ENCODE measurements at regions not wholly inside any gene's neighbourhood (a gene's known extent, or its start where the extent isn't known, plus 50 kb on each side); places are given as distances from the start of the nearest gene placed in this dataset.

DNA sequence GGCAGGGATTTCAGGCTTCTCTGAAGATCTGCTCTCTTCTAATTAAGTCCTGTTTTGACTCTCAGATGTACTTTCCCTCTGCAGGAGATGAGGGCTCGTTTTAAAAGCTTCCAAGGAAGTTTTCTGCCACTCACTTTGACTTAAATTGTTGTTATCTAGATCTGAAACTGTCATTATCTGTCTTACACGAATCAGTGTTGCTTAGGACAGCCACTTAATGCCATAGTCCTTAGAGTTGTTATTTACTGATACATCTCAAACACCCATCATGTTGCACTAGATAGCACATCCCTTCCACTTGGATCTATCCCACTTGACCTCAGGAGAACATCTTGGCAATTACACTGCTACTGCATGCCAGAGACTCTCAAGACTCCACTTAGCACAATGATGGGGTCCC is 86.9 kb upstream of the FAT3 start:
- H3K4me1 Mint-ChIP-seq = no peaks in the 10 kb centered on the region
- Histone ChIP-seq H3K4me1 (ENCODE audit: insufficient read depth, low read length) (no peaks in the 10 kb centered on the region), H3K36me3 (ENCODE audit: insufficient read depth, low read length) (no peaks in the 10 kb centered on the region), H3K9me3 (ENCODE audit: control insufficient read depth in 1 of 2, low read length in 2 of 2) (no peaks in the 10 kb centered on the region), H3K4me3 (ENCODE audit: low read length in 2 of 2) (no peak overlapping the region), H3K27ac (ENCODE audit: low read depth, low read length) (no peak overlapping the region), H3K27me3 (ENCODE audit: insufficient read depth, low read length) (no peaks in the 10 kb centered on the region)
- CTCF ChIA-PET (ENCODE audit: partially characterized antibody) = interaction anchor here (1.8 kb wide), 1 partner anchor 11 kb away, joined by 4 read pairs; no protein-coding TSS in a partner anchor
- no peaks in the 10 kb centered on the region for H3K36me3 Mint-ChIP-seq
- POLR2A ChIA-PET (ENCODE audit: partially characterized antibody) = no interaction called here
- peaks cover 0 to 8% (median 3%) of the 10 kb centered on the region in 8 donors for H3K9me3 Mint-ChIP-seq
- DNase-seq = no peak
- no peaks in the 10 kb centered on the region for H3K27me3 Mint-ChIP-seq
- H3K4me3 Mint-ChIP-seq = no peak overlapping the region
- intact Hi-C loops (cut with micrococcal nuclease) = no loop called here
- H3K27ac Mint-ChIP-seq = no peak overlapping the region

DNA sequence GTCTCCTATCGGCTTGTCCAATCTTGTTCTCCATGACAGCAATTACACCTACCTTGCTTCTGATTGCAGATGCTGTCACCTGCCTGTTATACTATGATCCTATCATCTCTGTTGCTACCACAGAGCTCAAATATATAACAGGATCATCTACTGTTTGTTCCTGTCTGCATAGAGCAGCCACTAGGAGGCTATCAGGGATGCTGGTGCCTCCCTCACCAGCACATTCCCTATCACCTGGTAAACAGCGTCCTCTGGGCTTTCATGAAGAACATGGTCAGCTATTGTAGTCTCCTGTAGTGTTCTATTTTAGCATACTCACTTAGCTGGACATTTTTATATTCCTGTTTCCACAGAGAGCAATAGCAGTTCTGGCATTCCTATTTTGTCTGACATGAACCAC is 87.8 kb upstream of the FAT3 start:
- H3K4me3 Mint-ChIP-seq = no peak overlapping the region
- no peaks in the 10 kb centered on the region for H3K36me3 ChIP-seq (ENCODE audit: insufficient read depth, low read length)
- no peak overlapping the region for H3K4me3 ChIP-seq (ENCODE audit: low read length in 2 of 2)
- ChIA-PET CTCF (ENCODE audit: partially characterized antibody) (interaction anchor here (1.8 kb wide), 1 partner anchor 12 kb away, joined by 4 read pairs; no protein-coding TSS in a partner anchor), POLR2A (ENCODE audit: partially characterized antibody) (no interaction called here)
- peaks cover 0 to 8% (median 3%) of the 10 kb centered on the region in 8 donors for H3K9me3 Mint-ChIP-seq
- H3K4me1 ChIP-seq (ENCODE audit: insufficient read depth, low read length) = no peaks in the 10 kb centered on the region
- H3K36me3 Mint-ChIP-seq = no peaks in the 10 kb centered on the region
- H3K27me3 Mint-ChIP-seq = no peaks in the 10 kb centered on the region
- H3K27me3 ChIP-seq (ENCODE audit: insufficient read depth, low read length) = no peaks in the 10 kb centered on the region
- intact Hi-C loops (cut with micrococcal nuclease) = no loop called here
- H3K27ac ChIP-seq (ENCODE audit: low read depth, low read length) = no peak overlapping the region
- no peak overlapping the region for H3K27ac Mint-ChIP-seq
- H3K4me1 Mint-ChIP-seq = no peaks in the 10 kb centered on the region
- H3K9me3 ChIP-seq (ENCODE audit: control insufficient read depth in 1 of 2, low read length in 2 of 2) = no peaks in the 10 kb centered on the region
- DNase-seq = no peak

DNA sequence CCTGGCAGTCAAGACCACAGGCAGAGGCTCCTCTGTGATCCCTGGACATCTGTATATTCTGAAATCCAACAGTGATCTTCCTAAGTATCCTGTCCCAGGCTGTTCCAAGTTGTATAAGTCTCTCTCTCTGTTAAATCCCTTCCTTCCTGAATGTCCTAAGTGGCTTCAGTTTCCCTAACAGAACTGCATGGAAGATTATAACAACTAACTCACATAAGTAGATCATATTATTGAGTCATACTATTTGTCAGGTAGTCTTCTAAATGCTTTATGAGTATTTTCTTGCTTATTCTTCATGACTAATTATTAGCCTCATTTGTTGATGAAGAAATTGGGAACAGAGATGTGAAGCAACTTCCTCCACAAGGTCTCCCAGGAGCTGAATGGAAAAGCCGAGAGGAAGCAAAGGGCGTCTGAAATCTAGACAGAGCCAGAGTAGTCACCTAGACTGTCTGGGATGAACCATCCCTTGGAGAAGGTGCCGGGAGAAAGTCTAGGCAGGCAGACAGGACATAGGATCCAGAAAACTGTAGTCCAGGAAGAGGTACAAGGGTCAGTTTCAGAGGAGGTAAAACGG is 93.2 kb upstream of the FAT3 start:
- Histone ChIP-seq H3K36me3 (ENCODE audit: insufficient read depth, low read length) (no peaks in the 10 kb centered on the region), H3K4me3 (ENCODE audit: low read length in 2 of 2) (no peak overlapping the region), H3K27me3 (ENCODE audit: insufficient read depth, low read length) (no peaks in the 10 kb centered on the region), H3K27ac (ENCODE audit: low read depth, low read length) (no peak overlapping the region), H3K9me3 (ENCODE audit: control insufficient read depth in 1 of 2, low read length in 2 of 2) (no peaks in the 10 kb centered on the region), H3K4me1 (ENCODE audit: insufficient read depth, low read length) (no peaks in the 10 kb centered on the region)
- ChIA-PET CTCF (ENCODE audit: partially characterized antibody) (no interaction called here), POLR2A (ENCODE audit: partially characterized antibody) (no interaction called here)
- H3K9me3 Mint-ChIP-seq = peaks cover 0 to 14% (median 3%) of the 10 kb centered on the region in 8 donors
- intact Hi-C loops (cut with micrococcal nuclease) = no loop called here
- no peaks in the 10 kb centered on the region for H3K4me1 Mint-ChIP-seq
- H3K27me3 Mint-ChIP-seq = no peaks in the 10 kb centered on the region
- H3K4me3 Mint-ChIP-seq = no peak overlapping the region
- H3K27ac Mint-ChIP-seq = no peak overlapping the region
- no peaks in the 10 kb centered on the region for H3K36me3 Mint-ChIP-seq
- no peak for DNase-seq

DNA sequence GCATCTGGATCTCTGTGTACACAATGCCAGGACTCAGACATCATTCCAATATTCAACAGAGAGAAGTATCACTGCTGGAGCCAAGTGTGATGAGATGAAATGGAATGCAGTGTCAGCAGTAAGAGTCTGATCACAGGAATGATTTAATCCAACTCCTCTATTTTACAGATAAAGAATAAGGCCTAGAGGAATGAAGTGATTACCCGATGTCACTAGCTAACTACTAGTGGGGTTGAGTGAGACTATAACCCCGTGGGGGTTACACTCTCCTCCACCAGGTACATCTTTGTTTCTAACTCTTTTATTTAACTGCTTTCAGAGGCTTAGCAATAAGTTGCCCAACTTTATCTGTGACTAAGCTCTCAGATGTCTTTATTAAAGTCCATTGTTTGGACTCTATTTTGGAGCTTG is 94.2 kb upstream of the FAT3 start:
- Mint-ChIP-seq H3K27ac (no peak overlapping the region), H3K9me3 (peaks cover 0 to 14% (median 2%) of the 10 kb centered on the region in 8 donors), H3K27me3 (no peaks in the 10 kb centered on the region), H3K4me3 (no peak overlapping the region), H3K36me3 (no peaks in the 10 kb centered on the region), H3K4me1 (no peaks in the 10 kb centered on the region)
- Histone ChIP-seq H3K27me3 (ENCODE audit: insufficient read depth, low read length) (no peaks in the 10 kb centered on the region), H3K4me1 (ENCODE audit: insufficient read depth, low read length) (no peaks in the 10 kb centered on the region), H3K27ac (ENCODE audit: low read depth, low read length) (no peak overlapping the region), H3K4me3 (ENCODE audit: low read length in 2 of 2) (no peak overlapping the region), H3K9me3 (ENCODE audit: control insufficient read depth in 1 of 2, low read length in 2 of 2) (no peaks in the 10 kb centered on the region), H3K36me3 (ENCODE audit: insufficient read depth, low read length) (no peaks in the 10 kb centered on the region)
- no peak for DNase-seq
- POLR2A ChIA-PET (ENCODE audit: partially characterized antibody) = no interaction called here
- intact Hi-C loops (cut with micrococcal nuclease) = no loop called here
- CTCF ChIA-PET (ENCODE audit: partially characterized antibody) = no interaction called here

DNA sequence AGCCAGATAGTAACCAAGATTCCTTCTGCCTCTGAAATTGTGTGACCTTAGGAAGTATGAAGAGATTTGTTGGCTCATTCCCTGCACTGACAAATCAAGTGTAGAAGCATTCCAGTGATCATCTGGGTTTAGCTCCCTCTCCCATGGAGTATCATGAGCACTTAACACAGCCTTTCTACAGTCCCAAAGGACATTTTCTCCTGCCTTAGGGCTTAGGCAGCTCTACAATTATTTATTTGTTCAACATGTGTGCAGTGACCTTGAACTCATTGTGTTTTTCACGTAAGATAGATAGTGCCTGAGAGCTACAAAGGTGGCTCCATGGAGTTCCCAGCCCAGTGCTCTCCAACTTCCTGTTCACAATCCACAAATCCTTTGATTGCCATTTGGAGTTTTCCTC is 94.8 kb upstream of the FAT3 start:
- no peak overlapping the region for H3K27ac ChIP-seq (ENCODE audit: low read depth, low read length)
- POLR2A ChIA-PET (ENCODE audit: partially characterized antibody) = no interaction called here
- no peak overlapping the region for H3K4me3 ChIP-seq (ENCODE audit: low read length in 2 of 2)
- no peaks in the 10 kb centered on the region for H3K36me3 ChIP-seq (ENCODE audit: insufficient read depth, low read length)
- CTCF ChIA-PET (ENCODE audit: partially characterized antibody) = no interaction called here
- intact Hi-C loops (cut with micrococcal nuclease) = no loop called here
- H3K4me1 Mint-ChIP-seq = no peaks in the 10 kb centered on the region
- H3K27me3 Mint-ChIP-seq = no peaks in the 10 kb centered on the region
- no peaks in the 10 kb centered on the region for H3K9me3 ChIP-seq (ENCODE audit: control insufficient read depth in 1 of 2, low read length in 2 of 2)
- H3K4me1 ChIP-seq (ENCODE audit: insufficient read depth, low read length) = no peaks in the 10 kb centered on the region
- no peak for DNase-seq
- peaks cover 0 to 13% (median 2%) of the 10 kb centered on the region in 8 donors for H3K9me3 Mint-ChIP-seq
- H3K27ac Mint-ChIP-seq = no peak overlapping the region
- no peaks in the 10 kb centered on the region for H3K27me3 ChIP-seq (ENCODE audit: insufficient read depth, low read length)
- no peak overlapping the region for H3K4me3 Mint-ChIP-seq
- H3K36me3 Mint-ChIP-seq = no peaks in the 10 kb centered on the region

DNA sequence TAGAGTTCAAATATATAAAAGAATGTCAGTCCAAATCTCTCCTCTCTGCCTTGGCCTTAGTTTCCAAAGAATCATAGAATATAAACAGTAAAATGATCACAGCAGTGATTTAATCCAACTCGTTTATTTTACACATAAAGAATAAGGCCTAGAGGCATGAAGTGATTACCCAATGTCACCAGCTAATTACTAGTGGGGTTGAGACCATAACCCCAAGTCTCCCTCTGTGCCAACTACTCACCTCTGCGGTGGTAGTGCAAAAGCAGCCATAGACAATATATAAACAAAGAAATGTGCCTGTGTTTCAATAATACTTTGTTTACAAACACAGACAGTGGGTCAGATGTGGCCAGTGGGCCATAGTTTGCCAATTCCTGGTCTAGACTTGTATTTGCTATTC is 96.6 kb upstream of the FAT3 start:
- Mint-ChIP-seq H3K27ac (no peak overlapping the region), H3K4me1 (no peaks in the 10 kb centered on the region), H3K36me3 (no peaks in the 10 kb centered on the region), H3K9me3 (peaks cover 0 to 6% (median under 1%) of the 10 kb centered on the region in 8 donors), H3K4me3 (no peak overlapping the region), H3K27me3 (no peaks in the 10 kb centered on the region)
- CTCF ChIA-PET (ENCODE audit: partially characterized antibody) = no interaction called here
- Histone ChIP-seq H3K36me3 (ENCODE audit: insufficient read depth, low read length) (no peaks in the 10 kb centered on the region), H3K4me3 (ENCODE audit: low read length in 2 of 2) (no peak overlapping the region), H3K4me1 (ENCODE audit: insufficient read depth, low read length) (no peaks in the 10 kb centered on the region), H3K9me3 (ENCODE audit: control insufficient read depth in 1 of 2, low read length in 2 of 2) (no peaks in the 10 kb centered on the region), H3K27ac (ENCODE audit: low read depth, low read length) (no peak overlapping the region), H3K27me3 (ENCODE audit: insufficient read depth, low read length) (no peaks in the 10 kb centered on the region)
- intact Hi-C loops (cut with micrococcal nuclease) = no loop called here
- no peak for DNase-seq
- POLR2A ChIA-PET (ENCODE audit: partially characterized antibody) = no interaction called here

DNA sequence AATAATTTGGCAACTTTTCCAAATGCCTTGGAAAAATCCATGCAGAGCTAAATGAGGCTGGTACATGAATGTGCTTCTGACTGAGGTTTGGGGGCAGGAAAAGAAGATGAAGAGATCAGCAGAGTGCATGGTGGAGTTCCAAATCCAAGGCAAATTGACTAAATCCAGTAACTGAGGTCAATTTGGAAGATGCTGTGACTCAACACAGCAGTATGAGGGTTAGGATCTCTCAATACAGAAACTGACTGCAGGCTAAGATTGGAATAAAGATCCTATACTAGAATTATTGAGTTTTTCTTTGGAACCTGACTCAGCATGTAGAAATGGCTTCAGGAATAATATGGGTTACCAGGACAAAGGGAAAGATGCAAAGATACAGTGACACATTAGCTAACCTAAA is 99.3 kb upstream of the FAT3 start:
- Histone ChIP-seq H3K4me3 (ENCODE audit: low read length in 2 of 2) (no peak overlapping the region), H3K36me3 (ENCODE audit: insufficient read depth, low read length) (no peaks in the 10 kb centered on the region), H3K9me3 (ENCODE audit: control insufficient read depth in 1 of 2, low read length in 2 of 2) (peaks cover 0 to 4% of the 10 kb centered on the region in 2 donors), H3K27me3 (ENCODE audit: insufficient read depth, low read length) (no peaks in the 10 kb centered on the region), H3K27ac (ENCODE audit: low read depth, low read length) (no peak overlapping the region), H3K4me1 (ENCODE audit: insufficient read depth, low read length) (no peaks in the 10 kb centered on the region)
- Mint-ChIP-seq H3K9me3 (peaks cover 0 to 12% (median 4%) of the 10 kb centered on the region in 8 donors), H3K4me3 (no peak overlapping the region), H3K27ac (no peak overlapping the region), H3K36me3 (no peaks in the 10 kb centered on the region), H3K27me3 (no peaks in the 10 kb centered on the region), H3K4me1 (no peaks in the 10 kb centered on the region)
- DNase-seq = no peak
- ChIA-PET POLR2A (ENCODE audit: partially characterized antibody) (no interaction called here), CTCF (ENCODE audit: partially characterized antibody) (no interaction called here)
- intact Hi-C loops (cut with micrococcal nuclease) = no loop called here

DNA sequence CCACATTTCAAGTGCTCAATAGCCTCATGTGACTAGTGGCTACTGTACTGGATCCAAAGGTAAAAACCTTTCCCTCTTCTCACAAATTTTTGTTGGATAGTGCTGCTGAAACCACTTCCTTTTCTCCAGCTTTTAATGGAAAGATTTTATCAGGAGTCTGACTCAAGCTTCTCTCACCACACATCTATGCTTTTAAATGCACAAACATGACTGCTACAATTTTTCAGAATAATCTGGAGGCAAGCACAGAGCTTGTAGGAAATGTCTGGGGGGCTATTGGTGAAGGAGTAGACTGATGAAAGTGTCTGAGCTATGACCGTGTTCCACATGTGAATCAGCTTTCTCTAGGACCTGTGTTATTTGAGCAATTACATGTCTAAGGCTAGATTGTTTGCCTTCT is 101.1 kb upstream of the FAT3 start:
- Mint-ChIP-seq H3K27me3 (no peaks in the 10 kb centered on the region), H3K9me3 (peaks cover 0 to 17% (median 11%) of the 10 kb centered on the region in 8 donors), H3K4me3 (no peak overlapping the region), H3K27ac (no peak overlapping the region), H3K4me1 (no peaks in the 10 kb centered on the region), H3K36me3 (no peaks in the 10 kb centered on the region)
- no peaks in the 10 kb centered on the region for H3K36me3 ChIP-seq (ENCODE audit: insufficient read depth, low read length)
- peaks cover 0 to 4% of the 10 kb centered on the region in 2 donors for H3K9me3 ChIP-seq (ENCODE audit: control insufficient read depth in 1 of 2, low read length in 2 of 2)
- intact Hi-C loops (cut with micrococcal nuclease) = no loop called here
- no peak for DNase-seq
- H3K4me1 ChIP-seq (ENCODE audit: insufficient read depth, low read length) = no peaks in the 10 kb centered on the region
- no peak overlapping the region for H3K4me3 ChIP-seq (ENCODE audit: low read length in 2 of 2)
- ChIA-PET CTCF (ENCODE audit: partially characterized antibody) (no interaction called here), POLR2A (ENCODE audit: partially characterized antibody) (no interaction called here)
- no peak overlapping the region for H3K27ac ChIP-seq (ENCODE audit: low read depth, low read length)
- no peaks in the 10 kb centered on the region for H3K27me3 ChIP-seq (ENCODE audit: insufficient read depth, low read length)
